Neuron (in vitro differentiated cells): ENCODE measurements at regions not wholly inside any gene's neighbourhood (a gene's known extent, or its start where the extent isn't known, plus 50 kb on each side); places are given as distances from the start of the nearest gene placed in this dataset.
A peak's percentile ranks its signal among the peaks of the same experiment; 100 is the strongest.

Experiments used
- H2AFZ ChIP-seq: one replicate; pipeline ENCODE4 v1.6.1; 2013; ENCODE audit warnings: low read depth, mild to moderate bottlenecking, inconsistent platforms, low read length, moderate library complexity
- H3K27me3 ChIP-seq: one replicate; pipeline ENCODE4 v1.6.1; 2013; ENCODE audit warnings: low read length; ENCODE audit not compliant: insufficient read depth
- H3K36me3 ChIP-seq: one replicate; pipeline ENCODE4 v1.6.1; 2013; ENCODE audit warnings: low read length; ENCODE audit not compliant: insufficient read depth
- H3K4me1 ChIP-seq: one replicate; pipeline ENCODE4 v1.6.1; 2013; ENCODE audit warnings: low read length; ENCODE audit not compliant: insufficient read depth
- H3K4me3 ChIP-seq: 2 replicates; pipeline ENCODE4 v1.5.1; 2013; ENCODE audit warnings: mild to moderate bottlenecking, low read length, moderate library complexity
- H3K9me3 ChIP-seq: one replicate; pipeline ENCODE4 v1.6.1; 2013; ENCODE audit warnings: low read length

GRCh38 chr7:133197972-133198544, 54.8 kb upstream of the EXOC4 start:
- H3K4me1 ChIP-seq = peaks cover 12% of the 10 kb centered on the region
- H3K36me3 ChIP-seq = no peaks in the 10 kb centered on the region
- no peaks in the 10 kb centered on the region for H3K9me3 ChIP-seq
- H3K27me3 ChIP-seq = no peaks in the 10 kb centered on the region
- H3K4me3 ChIP-seq = no peak overlapping the region
- peak overlapping the region; percentile 81 for H2AFZ ChIP-seq

DNA sequence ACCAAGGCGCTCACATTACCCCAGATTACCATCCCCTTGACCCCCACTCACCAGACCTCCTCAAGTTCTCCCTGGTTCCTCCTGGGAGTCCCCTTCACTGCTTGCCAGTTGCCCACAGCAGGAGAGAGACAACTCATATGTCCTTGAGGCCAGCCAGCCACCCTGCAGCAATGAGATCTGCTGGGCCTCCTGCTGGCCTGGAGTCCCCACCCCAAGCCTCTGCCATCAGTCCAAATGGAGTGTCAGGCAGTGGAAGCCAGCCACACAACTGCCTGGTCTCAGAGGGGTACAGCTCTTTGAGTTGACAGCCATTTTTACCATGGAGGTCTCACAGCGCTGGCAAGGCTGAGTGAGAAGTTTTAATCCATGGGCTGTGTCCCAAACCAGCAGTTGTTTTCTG, 53.0 kb upstream of the EXOC4 start:
- no peak overlapping the region for H3K4me3 ChIP-seq
- H3K27me3 ChIP-seq = no peaks in the 10 kb centered on the region
- no peaks in the 10 kb centered on the region for H3K9me3 ChIP-seq
- H3K4me1 ChIP-seq = peaks cover 12% of the 10 kb centered on the region
- no peak overlapping the region for H2AFZ ChIP-seq
- H3K36me3 ChIP-seq = no peaks in the 10 kb centered on the region

- H3K9me3 ChIP-seq = no peaks in the 10 kb centered on the region
- peaks cover 12% of the 10 kb centered on the region for H3K4me1 ChIP-seq
- no peak overlapping the region for H3K4me3 ChIP-seq
- H2AFZ ChIP-seq = no peak overlapping the region
- H3K27me3 ChIP-seq = no peaks in the 10 kb centered on the region
- no peaks in the 10 kb centered on the region for H3K36me3 ChIP-seq
Observed at GRCh38 chr7:133201470-133201869, 51.4 kb upstream of the EXOC4 start.

DNA sequence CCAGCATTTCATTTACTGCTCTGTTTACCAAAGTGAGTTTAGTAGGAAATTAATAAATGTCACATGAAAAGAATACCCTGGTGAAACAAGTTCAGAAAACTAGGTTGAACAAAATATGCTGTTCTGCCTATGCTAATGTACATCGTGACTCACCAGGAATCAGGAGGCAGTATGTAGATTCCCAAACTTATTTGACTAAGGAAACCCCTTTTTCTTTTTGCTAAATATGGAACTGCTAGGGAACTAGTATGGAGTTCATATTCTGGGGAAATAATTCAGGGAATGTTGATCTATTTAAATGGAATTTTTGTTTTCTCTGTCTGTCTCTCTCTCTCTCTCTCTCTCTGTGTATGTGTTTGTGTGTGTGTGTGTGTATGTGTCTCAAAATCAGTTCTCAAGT, 49.9 kb upstream of the EXOC4 start:
- no peak overlapping the region for H3K4me3 ChIP-seq
- H2AFZ ChIP-seq = no peak overlapping the region
- no peaks in the 10 kb centered on the region for H3K36me3 ChIP-seq
- no peaks in the 10 kb centered on the region for H3K4me1 ChIP-seq
- H3K9me3 ChIP-seq = no peaks in the 10 kb centered on the region
- H3K27me3 ChIP-seq = no peaks in the 10 kb centered on the region
